Liver (tissue), 8 donors: ENCODE measurements at regions not wholly inside any gene's neighbourhood (a gene's known extent, or its start where the extent isn't known, plus 50 kb on each side); places are given as distances from the start of the nearest gene placed in this dataset.

ENCODE experiments used
- DNase-seq: peaks from one replicate; pipeline ENCODE4 v3.0.0-alpha.2; 2017; ENCODE audit warnings: low spot score
- H3K27ac ChIP-seq, 2 donors: one replicate each; pipeline ENCODE4 v1.7.0; 2013; ENCODE audit warnings: inconsistent platforms in 2 of 2, low read length in 2 of 2, control low read depth in 1 of 2, low read depth in 1 of 2, mild to moderate bottlenecking in 1 of 2
- H3K27me3 ChIP-seq, 4 donors: one replicate each; pipeline versions ENCODE4 v1.6.1 to v1.7.0; 2013; ENCODE audit warnings: low read length in 3 of 4, inconsistent platforms in 1 of 4, mild to moderate bottlenecking in 1 of 4, moderate library complexity in 1 of 4; ENCODE audit not compliant: control insufficient read depth in 4 of 4, insufficient read depth in 4 of 4
- H3K36me3 ChIP-seq, 4 donors: one replicate each; pipeline versions ENCODE4 v1.6.1 to v1.7.0; 2013; ENCODE audit warnings: low read length in 3 of 4, mild to moderate bottlenecking in 3 of 4, low read depth in 1 of 4, moderate library complexity in 1 of 4; ENCODE audit not compliant: control insufficient read depth in 4 of 4, insufficient read depth in 3 of 4
- H3K4me1 ChIP-seq, 4 donors: one replicate each; pipeline versions ENCODE4 v1.6.1 to v1.7.0; 2013; ENCODE audit warnings: low read length in 3 of 4, mild to moderate bottlenecking in 3 of 4, moderate library complexity in 1 of 4; ENCODE audit not compliant: control insufficient read depth in 4 of 4, insufficient read depth in 4 of 4
- H3K4me3 ChIP-seq, 3 donors: one replicate each; pipeline versions ENCODE4 v1.6.1 to v1.7.0; 2013; ENCODE audit warnings: low read length in 3 of 3, control low read depth in 1 of 3, low read depth in 1 of 3, mild to moderate bottlenecking in 1 of 3
- H3K9ac ChIP-seq, 2 donors: one replicate each; pipeline ENCODE4 v1.7.0; 2013; ENCODE audit warnings: low read length in 2 of 2, mild to moderate bottlenecking in 2 of 2, moderate library complexity in 2 of 2, control low read depth in 1 of 2, low read depth in 1 of 2
- H3K9me3 ChIP-seq, 4 donors: one replicate each; pipeline versions ENCODE4 v1.6.1 to v1.7.0; 2013; ENCODE audit warnings: low read length in 3 of 4; ENCODE audit not compliant: control insufficient read depth in 4 of 4
- ATF3 ChIP-seq: IDR thresholded peaks from 2 replicates; pipeline ENCODE4 v1.6.1; 2016; ENCODE audit warnings: antibody characterized with exemption
- CTCF ChIP-seq: fragments of 150-350 bp; IDR thresholded peaks from 2 replicates; pipeline ENCODE4 v1.5.1; 2017; ENCODE audit warnings: improper control_type of control experiment, low read depth, low read length; ENCODE audit not compliant: missing input control
- EGR1 ChIP-seq, 2 donors: IDR thresholded peaks; 2 replicates each; pipeline ENCODE4 v1.6.1; 2016 to 2018; ENCODE audit warnings: antibody characterized with exemption in 2 of 2, low read depth in 2 of 2
- FOXA1 ChIP-seq: IDR thresholded peaks from 2 replicates; pipeline ENCODE4 v1.6.1; 2016; ENCODE audit warnings: antibody characterized with exemption
- FOXA2 ChIP-seq: IDR thresholded peaks from 2 replicates; pipeline ENCODE4 v1.6.1; 2016; ENCODE audit warnings: antibody characterized with exemption
- GABPA ChIP-seq, 2 donors: IDR thresholded peaks in 1 of 2; conservative IDR thresholded peaks in 1 of 2; 2 replicates each; pipeline ENCODE4 v1.6.1; 2016; ENCODE audit warnings: antibody characterized with exemption in 2 of 2, mild to moderate bottlenecking in 1 of 2, moderate library complexity in 1 of 2
- HNF4A ChIP-seq, 2 donors: conservative IDR thresholded peaks; 2 replicates each; pipeline ENCODE4 v1.6.1; 2016; ENCODE audit warnings: antibody characterized with exemption in 2 of 2, mild to moderate bottlenecking in 2 of 2
- HNF4G ChIP-seq: IDR thresholded peaks from 2 replicates; pipeline ENCODE4 v1.6.1; 2016; ENCODE audit warnings: antibody characterized with exemption
- JUND ChIP-seq, 2 donors: IDR thresholded peaks; 2 replicates each; pipeline ENCODE4 v1.6.1; 2016; ENCODE audit warnings: antibody characterized with exemption in 2 of 2
- MAX ChIP-seq: IDR thresholded peaks from 2 replicates; pipeline ENCODE4 v1.6.1; 2016; ENCODE audit warnings: antibody characterized with exemption
- NR2F2 ChIP-seq: IDR thresholded peaks from 2 replicates; pipeline ENCODE4 v1.6.1; 2016; ENCODE audit warnings: antibody characterized with exemption
- RAD21 ChIP-seq, 2 donors: IDR thresholded peaks; 2 replicates each; pipeline ENCODE4 v1.6.1; 2016; ENCODE audit warnings: antibody characterized with exemption in 2 of 2, mild to moderate bottlenecking in 2 of 2
- RXRA ChIP-seq, 2 donors: IDR thresholded peaks; 2 replicates each; pipeline ENCODE4 v1.6.1; 2017 to 2018; ENCODE audit warnings: antibody characterized with exemption in 2 of 2, mild to moderate bottlenecking in 1 of 2
- SP1 ChIP-seq: IDR thresholded peaks from 2 replicates; pipeline ENCODE4 v1.6.1; 2018; ENCODE audit warnings: antibody characterized with exemption, mild to moderate bottlenecking
- TAF1 ChIP-seq: conservative IDR thresholded peaks from 2 replicates; pipeline ENCODE4 v1.6.1; 2016; ENCODE audit warnings: antibody characterized with exemption, mild to moderate bottlenecking
- WGBS: extraction: QIAGEN DNeasy Blood & Tissue Kit; methylation state at CpG from one replicate; pipeline ENCODE4 v1.1.7; 2013; 5-methylcytosine and 5-hydroxymethylcytosine counted together
- donor health status: healthy.
- donor health status: healthy.
- donor health status: healthy.
- donor health status: healthy.
- donor health status: healthy.

- 90% methylated on average over 10 of the region's 10 CpGs for WGBS
- no peak overlapping the region for H3K4me3 ChIP-seq
- H3K36me3 ChIP-seq, result no peaks in the 10 kb centered on the region
- no peaks in the 10 kb centered on the region for H3K4me1 ChIP-seq
- TF ChIP-seq RXRA (IDR thresholded peaks at IDR 0.05) (no peak), SP1 (no peak), FOXA2 (no peak), GABPA (IDR thresholded peaks at IDR 0.05 in 1 of 2, conservative IDR thresholded peaks at IDR 0.05 in 1 of 2) (no peak), ATF3 (no peak), MAX (no peak), HNF4A (conservative IDR thresholded peaks at IDR 0.05) (no peak), FOXA1 (no peak), CTCF (no peak), RAD21 (IDR thresholded peaks at IDR 0.05) (no peak), HNF4G (no peak)
- H3K9me3 ChIP-seq, result peaks cover 5 to 10% (median 8%) of the 10 kb centered on the region in 4 donors
- H3K27ac ChIP-seq, result no peak overlapping the region
- DNase-seq, result no peak
- no peak overlapping the region for H3K9ac ChIP-seq
- no peaks in the 10 kb centered on the region for H3K27me3 ChIP-seq
Observed at GRCh38 chr10:127826154-127826725, 66.5 kb downstream of the CLRN3 start.

- no peak overlapping the region for H3K9ac ChIP-seq
- no peaks in the 10 kb centered on the region for H3K27me3 ChIP-seq
- H3K4me3 ChIP-seq, result no peak overlapping the region
- H3K9me3 ChIP-seq, result peaks cover 3 to 5% (median 5%) of the 10 kb centered on the region in 4 donors
- H3K36me3 ChIP-seq, result no peaks in the 10 kb centered on the region
- H3K4me1 ChIP-seq, result no peaks in the 10 kb centered on the region
- no peak for TF ChIP-seq SP1
- TF ChIP-seq TAF1, result no peak
- TF ChIP-seq MAX, result no peak
- no peak for TF ChIP-seq NR2F2
- TF ChIP-seq FOXA2, result no peak
- no peak for TF ChIP-seq EGR1 (IDR thresholded peaks at IDR 0.05; ENCODE audit: low read depth in 2 of 2)
- TF ChIP-seq JUND (IDR thresholded peaks at IDR 0.05), result no peak
- no peak for TF ChIP-seq GABPA (IDR thresholded peaks at IDR 0.05 in 1 of 2, conservative IDR thresholded peaks at IDR 0.05 in 1 of 2)
- TF ChIP-seq HNF4G, result no peak
- H3K27ac ChIP-seq, result no peak overlapping the region
- 77% methylated on average over 6 of the region's 6 CpGs for WGBS
- no peak for DNase-seq
Observed at GRCh38 chr10:127827354-127828140, 65.2 kb downstream of the CLRN3 start.
